ENCODE measurements at regions not wholly inside any gene's neighbourhood (a gene's known extent, or its start where the extent isn't known, plus 50 kb on each side); places are given as distances from the start of the nearest gene placed in this dataset.

DNA sequence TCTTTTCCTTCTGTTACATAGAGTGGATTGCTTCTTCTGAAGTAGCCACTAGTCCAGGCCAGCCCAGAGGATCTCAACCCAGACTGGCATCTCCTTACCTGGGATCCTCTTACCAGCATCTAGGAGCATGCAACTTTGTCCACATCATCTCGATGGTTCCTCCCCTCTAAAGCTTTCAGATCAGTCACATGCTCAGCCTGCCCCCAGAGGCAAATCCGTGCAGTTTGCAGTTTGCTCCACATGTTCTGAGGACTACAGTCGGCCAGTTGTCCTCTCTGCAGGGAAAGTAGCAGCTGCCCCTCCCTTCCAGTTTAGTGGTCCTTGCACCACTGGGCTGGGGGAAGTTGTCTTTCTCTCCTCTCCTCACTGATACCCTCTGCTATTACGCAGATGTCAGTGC is 259.8 kb upstream of the APCDD1 start:
- intact Hi-C loops (cut with DNase I; ENCODE audit: low total_unique reads) = no loop called here
- in situ Hi-C loops (cut with MboI; ENCODE audit: low pct_ligation_motif_present in 1 of 4, low pct_unique_long_range_greater_than_20kb in 1 of 4, low sequenced_read_pairs in 3 of 4) = no loop called here
- no peak overlapping the region for H3K4me3 ChIP-seq
- TF ChIP-seq EP300 (IDR thresholded peaks at IDR 0.05; ENCODE audit: low read depth) = no peak
- TF ChIP-seq CTCF (IDR thresholded peaks at IDR 0.05) = no peak
- TF ChIP-seq POLR2A (IDR thresholded peaks at IDR 0.05) = no peak
- no peaks in the 10 kb centered on the region for H3K27me3 ChIP-seq
- peaks cover 0 to 3% (median 0%) of the 10 kb centered on the region in 4 donors for H3K4me1 ChIP-seq
- H3K9me3 ChIP-seq = no peaks in the 10 kb centered on the region
- H3K36me3 ChIP-seq = no peaks in the 10 kb centered on the region
- no peak for DNase-seq
- WGBS, 2 donors (ENCODE audit: low coverage in 1 of 2) = 67% methylated on average over 4 of the region's 4 CpGs; no CpG with 5 or more reads in 1 of the 2 donors
- no peak overlapping the region for H3K27ac ChIP-seq

- 86 to 93% methylated on average over 2 of the region's 2 CpGs for whole genome bisulfite sequencing, 2 donors (ENCODE audit: low coverage in 1 of 2)
- intact Hi-C loops (cut with DNase I; ENCODE audit: low total_unique reads) (no loop called here), in situ Hi-C loops (cut with MboI; ENCODE audit: low pct_ligation_motif_present in 1 of 4, low pct_unique_long_range_greater_than_20kb in 1 of 4, low sequenced_read_pairs in 3 of 4) (no loop called here)
- no peaks in the 10 kb centered on the region for H3K9me3 ChIP-seq
- no peak overlapping the region for H3K27ac ChIP-seq
- H3K27me3 ChIP-seq = no peaks in the 10 kb centered on the region
- TF ChIP-seq CTCF (IDR thresholded peaks at IDR 0.05) (no peak), POLR2A (IDR thresholded peaks at IDR 0.05) (no peak), POLR2AphosphoS5 (IDR thresholded peaks at IDR 0.05) (no peak), EP300 (IDR thresholded peaks at IDR 0.05; ENCODE audit: low read depth) (no peak)
- no peak for DNase-seq
- no peak overlapping the region for H3K4me3 ChIP-seq
- peaks cover 0 to 3% (median 0%) of the 10 kb centered on the region in 4 donors for H3K4me1 ChIP-seq
- no peaks in the 10 kb centered on the region for H3K36me3 ChIP-seq
Observed at GRCh38 chr18:10195529-10195928, 258.9 kb upstream of the APCDD1 start.

DNA sequence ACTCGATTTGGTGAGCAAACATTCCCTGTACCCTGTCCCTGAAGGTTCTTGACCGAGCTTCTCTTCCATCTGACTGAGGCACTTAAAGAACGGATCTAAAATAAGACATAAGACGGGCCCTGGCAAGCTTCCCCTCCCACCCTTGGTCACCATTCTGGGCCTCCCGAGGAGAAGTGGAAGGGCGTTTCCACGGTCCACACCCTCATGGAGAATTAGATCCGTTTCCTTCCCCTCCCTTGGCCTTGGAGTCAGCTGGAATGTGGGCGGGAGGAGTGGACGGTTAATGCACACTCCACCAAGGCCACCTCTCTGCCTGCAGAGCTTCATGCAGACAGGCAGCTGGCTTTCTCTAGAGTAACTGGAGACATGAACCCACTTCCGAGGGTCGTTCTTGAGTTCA is 257.3 kb upstream of the APCDD1 start:
- Histone ChIP-seq H3K4me3 (no peak overlapping the region), H3K27me3 (no peaks in the 10 kb centered on the region), H3K4me1 (peaks cover 0 to 3% (median 0%) of the 10 kb centered on the region in 4 donors), H3K9me3 (no peaks in the 10 kb centered on the region), H3K36me3 (no peaks in the 10 kb centered on the region), H3K27ac (no peak overlapping the region)
- WGBS, 2 donors (ENCODE audit: low coverage in 1 of 2) = 70 to 90% methylated on average over 4 to 12 of the region's 12 CpGs
- in situ Hi-C loops (cut with MboI; ENCODE audit: low pct_ligation_motif_present in 1 of 4, low pct_unique_long_range_greater_than_20kb in 1 of 4, low sequenced_read_pairs in 3 of 4) (no loop called here), intact Hi-C loops (cut with DNase I; ENCODE audit: low total_unique reads) (no loop called here)
- DNase-seq = no peak
- TF ChIP-seq EP300 (IDR thresholded peaks at IDR 0.05; ENCODE audit: low read depth) = no peak
- no peak for TF ChIP-seq POLR2AphosphoS5 (IDR thresholded peaks at IDR 0.05)
- TF ChIP-seq CTCF (IDR thresholded peaks at IDR 0.05) = no peak
- no peak for TF ChIP-seq POLR2A (IDR thresholded peaks at IDR 0.05)

DNA sequence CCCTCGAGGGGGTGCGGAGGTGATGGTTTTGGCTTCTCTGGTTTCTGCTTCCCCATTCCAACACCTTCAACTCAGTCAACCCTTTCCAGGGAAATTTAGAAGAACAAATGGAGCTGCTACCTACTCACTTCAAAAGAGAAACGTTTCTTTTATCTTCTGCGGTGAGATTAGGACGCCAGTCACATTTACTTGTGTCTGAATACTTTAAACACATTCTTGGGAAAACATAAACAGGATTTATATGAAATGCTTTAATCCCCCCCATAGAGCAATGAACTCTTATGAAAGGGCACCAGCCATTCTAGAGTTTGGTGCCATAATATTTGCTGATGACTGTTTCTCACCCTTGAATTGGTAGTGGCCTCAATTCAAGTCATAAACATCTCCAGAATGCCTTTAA is 253.2 kb upstream of the APCDD1 start:
- Histone ChIP-seq H3K9me3 (no peaks in the 10 kb centered on the region), H3K27ac (no peak overlapping the region), H3K4me3 (no peak overlapping the region), H3K27me3 (no peaks in the 10 kb centered on the region), H3K4me1 (peaks cover 0 to 3% (median 0%) of the 10 kb centered on the region in 4 donors), H3K36me3 (no peaks in the 10 kb centered on the region)
- DNase-seq = no peak
- TF ChIP-seq EP300 (IDR thresholded peaks at IDR 0.05; ENCODE audit: low read depth) (no peak), POLR2AphosphoS5 (IDR thresholded peaks at IDR 0.05) (no peak), POLR2A (IDR thresholded peaks at IDR 0.05) (no peak), CTCF (IDR thresholded peaks at IDR 0.05) (no peak)
- 88 to 97% methylated on average over 3 to 5 of the region's 5 CpGs for WGBS, 2 donors (ENCODE audit: low coverage in 1 of 2)
- intact Hi-C loops (cut with DNase I; ENCODE audit: low total_unique reads) = no loop called here
- in situ Hi-C loops (cut with MboI; ENCODE audit: low pct_ligation_motif_present in 1 of 4, low pct_unique_long_range_greater_than_20kb in 1 of 4, low sequenced_read_pairs in 3 of 4) = no loop called here
